Head of caudate nucleus (tissue), 42 donors: ENCODE measurements at regions not wholly inside any gene's neighbourhood (a gene's known extent, or its start where the extent isn't known, plus 50 kb on each side); places are given as distances from the start of the nearest gene placed in this dataset.

Source experiments
- DNase-seq, 42 donors: peaks; one replicate each; pipeline versions ENCODE4 v3.0.0 to v3.0.0-alpha.2; 2020 to 2021; ENCODE audit warnings: mixed read lengths in 7 of 42
- intact Hi-C: fragments of 100-400 bp; cut with DNase I; formaldehyde crosslinking; loops from one replicate; pipeline ENCODE4 v1.15.0; 2022

DNA sequence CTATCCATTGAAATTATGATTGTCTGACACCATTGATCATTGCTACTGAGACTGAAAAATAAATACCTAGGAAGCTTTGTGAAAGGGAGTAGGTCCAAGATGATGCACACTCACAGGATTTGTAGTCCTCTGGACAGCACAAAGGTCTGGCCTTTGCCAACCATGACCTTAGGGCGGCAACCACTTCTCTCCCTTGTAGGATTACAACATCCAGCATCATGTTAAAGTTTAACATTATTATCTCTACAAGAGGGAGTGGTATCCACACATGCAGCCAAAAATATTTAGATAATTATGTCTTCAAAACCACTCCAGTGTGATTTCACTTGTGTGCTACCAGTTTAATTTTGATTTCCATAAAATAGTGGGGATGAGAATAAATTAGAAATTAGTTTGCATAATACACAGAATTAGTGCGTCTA, 51.1 kb upstream of the NHSL1 start:
- DNase-seq: no peak
- intact Hi-C loops: no loop called here

DNA sequence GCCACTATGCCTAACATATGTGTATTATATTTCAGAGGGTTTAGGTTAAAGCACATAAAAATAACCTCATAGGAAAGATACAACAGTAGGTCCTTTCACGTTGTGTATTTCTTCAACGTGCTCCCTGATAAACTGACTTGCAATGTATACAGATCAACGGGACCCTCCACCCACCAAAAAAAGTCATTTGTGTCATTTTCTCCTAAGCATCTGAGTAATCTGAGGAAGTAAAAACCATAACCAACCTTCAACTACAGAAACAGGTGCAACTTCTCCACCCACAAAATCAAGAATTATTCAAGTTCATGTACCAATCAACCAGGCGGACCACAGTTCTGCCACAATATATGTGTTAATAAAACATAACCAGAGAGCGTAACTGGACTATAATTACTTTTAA, 54.9 kb upstream of the NHSL1 start:
- intact Hi-C loops: no loop called here
- no peak for DNase-seq

DNA sequence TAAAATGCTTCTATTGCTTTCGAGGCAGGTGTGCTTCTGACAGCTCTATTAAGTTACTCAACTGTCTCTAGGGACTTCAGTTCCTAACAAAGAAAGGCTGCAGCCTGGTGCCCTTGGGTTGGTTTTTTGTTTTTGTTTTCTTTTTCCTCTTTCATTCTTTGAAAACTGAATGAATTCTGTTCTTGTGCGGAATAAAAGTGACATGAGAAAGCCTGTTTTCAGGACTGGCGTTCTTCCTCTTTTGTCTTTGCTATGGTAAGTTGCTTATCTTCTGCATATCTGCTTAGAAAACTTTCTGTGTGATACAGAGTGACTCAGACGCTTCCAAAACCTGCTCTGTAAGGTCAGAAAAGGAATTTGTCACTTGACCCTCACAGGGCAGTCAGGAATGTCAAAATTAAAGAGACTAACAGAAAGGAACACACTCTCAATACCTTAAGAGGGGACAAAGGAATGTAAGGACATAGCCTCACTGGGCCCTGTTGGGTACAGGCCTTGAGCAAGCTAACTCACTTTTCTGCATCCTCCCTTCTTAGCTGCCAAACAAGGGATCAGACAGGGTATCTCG, 56.2 kb upstream of the NHSL1 start:
- intact Hi-C loops: no loop called here
- no peak for DNase-seq

DNA sequence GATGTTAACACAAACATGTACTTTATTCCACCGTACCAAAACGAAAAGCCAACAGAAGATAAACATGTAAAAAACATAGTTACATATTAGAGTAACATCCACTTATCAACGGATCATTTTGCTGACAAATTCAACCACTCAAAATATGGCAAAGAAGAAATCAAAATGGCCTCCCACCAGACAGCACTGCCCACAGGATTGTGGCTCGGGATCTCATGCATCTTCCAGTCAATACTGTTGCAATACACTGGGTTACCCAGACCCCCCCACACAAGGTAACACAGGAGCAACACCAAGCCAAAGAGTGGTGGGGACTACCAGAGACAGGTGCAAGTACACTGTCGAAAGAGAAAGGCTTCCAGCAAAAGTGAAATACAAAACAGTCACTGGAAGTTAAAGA, 57.9 kb upstream of the NHSL1 start:
- no peak for DNase-seq
- intact Hi-C loops: no loop called here

DNA sequence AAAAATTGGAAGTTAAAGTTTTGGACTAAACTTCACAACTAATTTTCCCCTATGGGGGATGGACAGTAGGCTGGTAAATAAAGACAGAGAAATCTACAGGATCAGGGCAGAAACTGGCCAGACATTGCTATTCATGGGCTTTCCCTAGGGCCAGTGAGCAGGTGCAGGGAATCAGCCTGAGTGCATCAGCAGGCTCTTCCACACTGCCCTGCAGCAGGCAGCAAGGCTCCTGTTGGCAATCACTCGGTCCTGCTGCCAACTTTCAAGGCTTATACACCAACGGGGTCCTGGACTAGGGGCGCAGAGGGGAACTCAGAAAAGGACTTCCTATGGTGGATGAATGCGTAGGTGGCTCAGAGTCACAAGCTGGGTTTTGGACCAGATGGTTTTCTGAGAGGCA, 59.8 kb upstream of the NHSL1 start:
- no peak for DNase-seq
- intact Hi-C loops: no loop called here

DNA sequence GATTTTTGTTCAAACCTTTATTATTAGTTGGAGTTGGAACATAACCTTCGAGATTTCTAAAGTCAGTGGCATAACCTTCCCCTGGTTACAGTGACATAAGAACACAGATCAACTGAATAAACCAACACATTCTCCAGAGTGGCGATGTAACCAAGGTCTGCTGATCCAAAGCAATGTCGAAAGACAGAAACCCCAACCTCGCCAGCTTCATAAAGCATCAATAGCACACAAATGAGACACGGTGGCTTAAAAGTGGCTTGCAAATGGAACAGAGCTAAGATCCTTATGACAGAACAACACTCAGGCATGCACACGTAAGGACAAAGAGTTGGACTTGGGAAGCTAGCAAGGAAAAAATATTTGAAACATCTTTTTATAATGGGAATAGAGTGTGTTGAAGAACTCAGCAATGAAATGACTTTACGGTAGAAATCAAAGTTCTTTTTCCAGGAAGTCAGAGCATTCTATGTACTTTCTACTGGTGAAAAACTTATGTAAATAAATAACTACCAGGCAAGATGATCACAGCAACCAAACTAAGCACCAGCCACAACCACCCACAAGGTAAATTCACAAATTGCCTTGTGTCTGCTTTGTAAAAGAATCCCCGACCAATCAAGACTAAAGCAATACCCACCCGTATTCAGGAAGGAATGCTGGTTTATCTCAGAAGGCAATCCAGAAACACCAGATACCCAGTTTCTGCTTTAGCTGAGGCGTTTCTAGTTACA, 61.0 kb upstream of the NHSL1 start:
- DNase-seq: no peak
- intact Hi-C loops: no loop called here

DNA sequence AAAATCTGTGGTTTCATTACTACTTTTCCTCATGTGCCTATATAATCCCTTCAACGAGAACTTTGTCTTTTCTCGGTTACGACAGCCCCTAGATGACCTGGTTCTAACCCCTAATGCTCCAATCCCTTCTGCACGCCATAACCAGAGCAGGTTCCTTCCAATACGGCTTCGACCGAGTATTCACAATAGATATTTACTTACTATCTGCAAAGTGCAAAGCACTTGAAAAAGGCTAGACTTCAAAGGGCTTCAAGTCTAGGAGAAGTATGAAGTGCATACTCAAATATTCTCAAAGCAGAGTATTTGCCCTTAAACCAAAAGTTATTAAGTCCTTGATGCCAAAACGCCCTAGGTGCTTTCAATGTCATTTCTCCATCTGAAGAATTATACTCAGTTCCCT, 63.4 kb upstream of the NHSL1 start:
- intact Hi-C loops: no loop called here
- DNase-seq: no peak

DNA sequence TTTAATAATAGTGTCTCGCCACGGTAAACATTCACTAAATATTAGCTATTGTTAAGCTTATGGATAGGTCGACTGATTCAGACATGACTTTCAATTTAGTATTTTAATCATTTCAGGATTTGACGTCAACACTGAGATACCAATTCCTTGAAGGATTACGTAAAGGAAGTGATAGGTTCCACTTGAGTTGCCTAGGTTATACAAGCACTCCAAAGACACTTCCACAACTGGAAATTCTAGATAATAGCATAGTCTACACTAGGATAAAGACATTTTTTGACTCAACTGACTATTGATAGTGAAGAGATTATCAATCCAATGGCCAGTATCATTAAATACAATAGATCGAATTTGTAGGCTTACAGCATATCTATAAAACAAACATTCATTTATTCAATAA, 63.9 kb upstream of the NHSL1 start:
- intact Hi-C loops: no loop called here
- no peak for DNase-seq

DNA sequence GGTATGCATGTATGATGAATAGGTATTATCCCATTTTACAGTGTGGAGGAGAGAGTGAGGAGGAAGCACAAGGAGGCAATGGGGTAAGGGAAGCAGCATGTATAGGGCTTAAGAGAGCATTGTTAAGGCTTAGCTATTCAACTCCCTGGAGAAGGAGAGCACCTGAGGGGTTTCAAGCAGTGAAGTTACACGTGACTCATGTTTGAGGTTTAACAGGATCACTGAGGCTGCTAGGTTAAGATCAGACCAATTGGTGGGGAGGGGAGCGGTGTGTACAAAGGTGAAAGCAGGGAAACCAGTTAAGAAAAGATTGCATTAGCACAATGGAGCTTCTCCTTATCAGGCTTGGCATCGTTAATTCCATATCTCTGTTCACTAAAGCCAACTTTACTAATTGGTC, 64.4 kb upstream of the NHSL1 start:
- intact Hi-C loops: no loop called here
- DNase-seq: no peak

DNA sequence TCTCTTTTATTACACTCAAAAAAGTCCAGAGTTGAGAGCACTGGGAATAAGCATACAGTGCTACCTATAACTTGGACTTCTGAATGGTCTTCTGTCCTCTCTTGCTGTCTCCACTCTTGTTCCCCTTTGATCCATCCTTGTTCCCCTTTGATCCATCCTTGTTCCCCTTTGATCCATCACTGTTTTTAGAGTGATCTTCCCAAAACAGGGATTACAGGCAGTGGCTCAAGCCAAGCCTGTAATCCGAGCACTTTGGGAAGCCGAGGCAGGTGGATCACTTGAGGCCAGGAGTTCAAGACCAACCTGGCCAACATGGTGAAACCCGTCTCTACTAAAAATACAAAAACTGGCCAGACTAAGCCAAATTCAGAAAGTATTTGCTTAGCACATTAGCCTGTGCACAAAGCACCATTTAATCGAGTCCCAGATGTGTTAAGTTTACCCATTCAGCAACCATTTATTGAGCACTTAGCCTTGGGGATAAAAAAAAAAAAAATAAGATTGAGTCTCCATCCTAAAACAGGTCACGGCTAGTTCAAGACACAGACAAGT, 65.0 kb upstream of the NHSL1 start:
- intact Hi-C loops: no loop called here
- DNase-seq: no peak

DNA sequence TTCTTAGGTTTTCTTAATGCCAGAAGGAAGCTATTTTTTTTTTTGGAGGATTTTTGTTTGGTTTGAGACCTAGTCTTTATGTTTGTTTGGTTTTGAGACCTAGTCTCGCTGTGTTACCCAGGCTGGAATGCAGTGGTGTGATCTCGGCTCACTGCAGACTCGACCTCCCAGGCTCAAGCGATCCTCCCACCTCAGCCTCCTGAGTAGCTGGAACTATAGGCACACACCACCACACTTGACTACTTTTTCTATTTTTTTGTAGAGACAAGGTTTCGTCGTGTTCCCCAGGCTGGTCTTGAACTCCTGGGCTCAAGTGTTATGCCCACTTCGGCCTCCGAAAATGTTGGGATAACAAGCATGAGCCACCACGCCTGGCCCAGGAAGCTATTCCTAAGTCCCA, 67.8 kb upstream of the NHSL1 start:
- DNase-seq: no peak
- intact Hi-C loops: no loop called here

DNA sequence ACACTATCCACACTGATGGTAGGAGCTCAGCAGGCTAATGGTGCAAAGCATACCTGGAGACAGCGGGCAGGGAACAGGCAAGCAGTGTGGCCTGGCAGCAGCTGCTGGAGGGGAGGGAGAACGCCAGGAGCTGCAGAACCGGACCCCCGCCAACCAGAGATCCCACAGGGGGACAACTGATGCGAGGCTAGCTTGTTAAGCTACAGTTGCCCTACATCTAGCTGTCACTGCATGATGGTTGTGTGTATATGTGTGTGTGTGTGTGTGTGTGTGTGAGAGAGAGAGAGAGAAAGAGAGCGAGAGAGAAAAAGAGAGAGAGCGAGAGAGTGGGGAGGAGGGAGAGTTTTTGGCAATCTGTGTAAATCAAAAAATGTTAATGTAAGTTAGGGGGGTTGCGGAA, 69.7 kb upstream of the NHSL1 start:
- DNase-seq: no peak
- intact Hi-C loops: no loop called here

DNA sequence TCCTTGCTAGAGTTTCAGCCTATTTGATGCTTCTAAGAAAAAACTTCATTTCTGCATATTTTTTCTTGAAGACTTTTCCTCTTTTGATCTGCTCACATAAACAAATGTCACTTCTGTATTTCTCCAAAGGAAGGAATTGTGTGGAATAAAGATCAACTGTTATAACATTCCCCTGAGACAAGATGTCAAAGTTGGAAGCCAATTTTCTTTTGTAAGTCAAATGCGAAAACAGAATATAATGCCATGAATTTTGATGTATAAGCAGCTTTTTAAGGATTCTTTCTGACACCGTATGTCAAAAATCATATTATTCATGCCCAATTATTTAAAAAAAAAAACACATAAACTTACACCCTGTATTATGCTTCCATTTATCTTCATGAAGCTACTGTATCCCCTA, 70.3 kb upstream of the NHSL1 start:
- intact Hi-C loops: no loop called here
- DNase-seq: no peak

DNA sequence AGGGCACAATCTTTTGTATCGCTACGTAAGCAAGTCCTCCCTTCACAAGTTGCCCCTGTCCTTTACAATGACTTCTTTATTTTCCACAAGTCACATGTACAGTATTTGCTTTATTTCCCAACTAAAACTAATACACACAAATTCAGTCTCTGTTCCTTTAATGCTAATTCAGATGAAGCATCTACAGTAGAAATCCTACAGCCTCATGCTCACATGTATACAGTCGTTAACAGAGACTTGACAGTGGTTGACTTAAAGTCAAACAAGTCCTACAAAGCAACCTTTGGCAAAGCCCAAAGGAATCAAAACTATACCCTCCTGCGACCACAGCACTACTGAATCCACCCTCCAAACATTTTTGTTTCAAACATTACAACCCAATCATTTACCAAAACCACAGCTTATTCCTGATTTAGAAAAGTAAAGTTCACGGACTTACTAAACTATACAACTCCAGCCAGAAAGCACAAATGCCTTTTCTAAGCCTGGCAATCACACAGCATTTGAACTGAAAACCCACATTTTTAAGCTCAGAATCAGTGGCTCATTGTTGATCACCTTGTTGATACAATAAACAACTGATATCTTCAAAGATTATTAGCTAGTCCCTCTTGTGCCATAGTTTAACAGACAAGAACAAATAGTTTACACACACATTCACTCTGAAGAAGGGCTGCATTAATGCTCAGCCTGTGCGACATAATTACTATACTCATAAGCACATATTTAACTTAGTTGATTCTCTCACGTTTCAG, 70.9 kb upstream of the NHSL1 start:
- intact Hi-C loops: no loop called here
- DNase-seq: no peak

DNA sequence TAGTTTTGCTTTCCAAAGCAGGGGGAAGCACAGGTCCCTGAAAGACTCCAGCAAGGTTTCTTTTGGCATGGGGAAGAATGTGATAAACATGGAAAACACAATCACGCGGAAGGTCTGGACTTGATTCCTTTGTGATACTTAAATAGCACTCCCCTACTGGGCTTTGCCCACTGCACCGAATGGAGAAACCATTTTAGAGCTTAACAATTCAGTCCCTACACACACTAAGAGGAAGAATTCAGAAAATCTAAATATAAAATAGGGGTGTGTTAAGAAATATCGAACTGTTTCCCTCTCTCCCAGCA, 71.4 kb upstream of the NHSL1 start:
- DNase-seq: no peak
- intact Hi-C loops: no loop called here

DNA sequence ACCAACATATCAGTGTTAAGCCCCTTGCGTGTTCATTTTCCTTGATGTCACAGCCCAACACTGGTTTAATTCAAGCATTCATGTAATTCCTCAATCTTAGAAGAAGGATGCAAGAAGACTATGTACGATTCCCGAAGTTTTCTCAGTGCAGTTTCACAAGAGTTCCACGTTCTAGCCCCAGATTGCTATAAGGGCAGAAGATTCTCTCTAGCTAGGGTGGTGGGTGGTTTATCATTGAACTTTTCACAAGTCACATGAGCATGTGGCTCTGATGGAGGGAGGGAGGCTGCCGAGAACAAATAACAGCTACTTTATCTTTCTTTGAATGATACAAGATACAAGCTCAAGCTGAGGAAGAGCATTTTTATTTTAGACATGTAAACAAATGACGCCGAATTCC, 71.9 kb upstream of the NHSL1 start:
- no peak for DNase-seq
- intact Hi-C loops: no loop called here

DNA sequence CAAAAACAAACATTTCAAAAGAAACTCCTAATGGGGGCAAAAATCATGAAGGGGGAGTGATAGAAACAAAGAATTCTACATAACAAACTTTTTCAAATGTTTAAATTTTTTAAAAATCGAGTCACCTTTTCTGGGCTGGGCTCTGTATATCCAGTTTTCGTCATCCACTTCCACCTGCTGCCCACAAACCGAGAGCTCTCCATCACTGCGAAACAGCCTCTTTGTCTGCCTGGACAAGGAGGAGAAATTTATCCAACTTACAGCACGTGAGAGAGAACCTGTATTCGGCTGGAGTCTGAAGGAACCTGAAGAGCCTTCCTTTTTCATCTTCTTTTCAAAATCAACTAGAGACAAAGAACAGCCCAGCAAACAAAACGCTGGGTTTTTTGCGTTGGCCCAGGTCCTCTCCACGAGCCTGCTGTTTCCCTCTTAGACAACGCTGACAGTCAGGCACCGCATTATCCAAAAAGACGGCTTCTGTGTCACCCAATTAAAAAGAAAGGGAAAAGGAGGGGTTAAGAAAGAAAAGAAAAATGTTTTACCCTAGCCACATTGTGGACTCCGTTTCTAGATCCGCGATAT, 72.4 kb upstream of the NHSL1 start:
- intact Hi-C loops: no loop called here
- no peak for DNase-seq

DNA sequence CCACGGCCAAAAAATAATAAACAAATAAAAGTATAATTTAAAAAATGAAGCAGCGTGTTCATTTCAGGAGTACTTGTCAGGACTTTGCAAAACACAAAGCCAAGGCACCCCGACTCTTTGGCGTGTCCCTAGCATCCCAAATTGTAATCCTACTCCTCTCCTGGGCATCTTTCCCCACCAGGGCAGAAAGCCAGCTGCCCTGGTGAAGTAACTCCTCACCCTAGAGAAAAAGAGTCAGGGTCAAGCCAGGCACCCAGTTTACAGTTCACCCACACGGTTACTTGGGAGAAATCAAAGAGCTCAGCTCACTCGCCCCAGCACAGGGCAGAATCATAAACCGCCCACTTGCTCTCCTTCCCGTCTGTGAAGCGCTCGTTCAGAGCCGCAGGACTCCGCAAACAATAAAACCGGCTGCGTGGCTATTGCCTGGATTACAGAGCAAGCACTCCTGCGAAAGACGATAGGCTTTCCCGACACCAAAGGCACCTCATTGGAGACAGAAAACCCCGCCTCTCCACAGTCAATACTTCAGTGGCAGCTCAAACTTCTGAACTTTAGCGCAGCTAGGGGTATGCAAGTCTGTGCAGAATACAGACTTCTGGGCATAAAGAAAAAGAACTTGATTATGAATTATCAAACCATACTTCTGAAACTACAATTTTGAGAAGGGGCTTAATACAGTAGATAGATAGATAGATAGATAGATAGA, 73.0 kb upstream of the NHSL1 start:
- peak in 12 of 42 donors; percentile 15 to 48 (median 28) for DNase-seq
- intact Hi-C loops: no loop called here

DNA sequence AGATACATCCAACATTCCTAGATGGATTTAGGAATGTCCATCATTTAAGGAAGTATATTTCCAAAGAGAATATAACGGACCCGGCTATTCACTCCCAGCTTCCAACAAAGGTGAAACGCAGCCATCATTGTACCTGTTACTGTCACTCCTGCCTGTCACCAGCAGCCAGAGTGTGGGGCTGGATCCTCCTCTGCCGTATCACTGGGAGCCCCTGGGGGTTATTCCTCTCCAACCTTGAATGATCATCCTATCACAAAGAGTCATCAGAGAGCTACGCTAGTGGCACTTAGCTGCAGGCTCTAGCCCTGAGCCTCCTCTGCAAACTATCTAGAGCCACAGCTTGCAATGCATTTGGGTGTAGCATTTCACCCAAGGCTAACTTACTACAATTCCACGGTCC, 73.6 kb upstream of the NHSL1 start:
- intact Hi-C loops: no loop called here
- no peak for DNase-seq

DNA sequence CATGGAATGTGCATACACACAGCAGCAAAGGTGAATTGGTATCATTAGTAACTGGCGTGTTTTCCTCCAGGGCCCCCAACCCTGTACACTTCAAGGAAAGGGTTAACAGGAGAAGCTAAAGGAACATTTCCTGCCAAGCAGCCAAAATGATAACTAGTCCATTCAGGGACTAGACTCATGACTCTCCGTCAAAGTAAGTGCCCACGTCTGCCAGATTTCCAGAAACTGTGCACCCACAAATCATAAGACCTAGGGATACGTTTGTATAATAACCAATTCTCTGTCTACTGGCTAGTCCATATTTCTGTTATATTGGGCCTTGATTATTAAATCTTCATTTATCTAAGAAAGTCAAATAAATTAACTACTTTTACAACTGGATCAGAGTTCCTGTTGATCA, 76.0 kb upstream of the NHSL1 start:
- DNase-seq: no peak
- intact Hi-C loops: no loop called here
